Neural crest cell (in vitro differentiated cells): ENCODE measurements at regions not wholly inside any gene's neighbourhood (a gene's known extent, or its start where the extent isn't known, plus 50 kb on each side); places are given as distances from the start of the nearest gene placed in this dataset.
"Not testable (repeated sequence)": the region's sequence is repeated elsewhere in the genome, so short reads cannot be mapped to it uniquely, and the experiment has no call there.

ENCODE experiments used
- DNase-seq: peaks from one replicate; pipeline ENCODE4 v3.0.0; 2021; ENCODE audit warnings: low read depth, mixed read lengths, low spot score
- H3K27ac Mint-ChIP-seq: one replicate; pipeline ENCODE4 v1.8.0; 2021; ENCODE audit warnings: mild to moderate bottlenecking, mixed read lengths; ENCODE audit not compliant: unreplicated experiment
- H3K27me3 Mint-ChIP-seq: 2 replicates; pipeline ENCODE4 v1.8.0; 2021; ENCODE audit warnings: low read depth, mild to moderate bottlenecking, mixed read lengths
- H3K36me3 Mint-ChIP-seq: 2 replicates; pipeline ENCODE4 v1.8.0; 2021; ENCODE audit warnings: low read depth, mild to moderate bottlenecking, mixed read lengths
- H3K4me1 Mint-ChIP-seq: 2 replicates; pipeline ENCODE4 v1.8.0; 2021; ENCODE audit warnings: mixed read lengths
- H3K4me3 Mint-ChIP-seq: one replicate; pipeline ENCODE4 v1.8.0; 2021; ENCODE audit warnings: mild to moderate bottlenecking, mixed read lengths
- H3K9me3 Mint-ChIP-seq: 2 replicates; pipeline ENCODE4 v1.8.0; 2021; ENCODE audit warnings: mixed read lengths
- TF ChIP-seq, protein P1 (sequence below): fragments of 200-600 bp; sonication (generic); conservative IDR thresholded peaks from 2 replicates; pipeline ENCODE4 v1.5.0; 2021; ENCODE audit warnings: antibody characterized with exemption, mild to moderate bottlenecking

DNA sequence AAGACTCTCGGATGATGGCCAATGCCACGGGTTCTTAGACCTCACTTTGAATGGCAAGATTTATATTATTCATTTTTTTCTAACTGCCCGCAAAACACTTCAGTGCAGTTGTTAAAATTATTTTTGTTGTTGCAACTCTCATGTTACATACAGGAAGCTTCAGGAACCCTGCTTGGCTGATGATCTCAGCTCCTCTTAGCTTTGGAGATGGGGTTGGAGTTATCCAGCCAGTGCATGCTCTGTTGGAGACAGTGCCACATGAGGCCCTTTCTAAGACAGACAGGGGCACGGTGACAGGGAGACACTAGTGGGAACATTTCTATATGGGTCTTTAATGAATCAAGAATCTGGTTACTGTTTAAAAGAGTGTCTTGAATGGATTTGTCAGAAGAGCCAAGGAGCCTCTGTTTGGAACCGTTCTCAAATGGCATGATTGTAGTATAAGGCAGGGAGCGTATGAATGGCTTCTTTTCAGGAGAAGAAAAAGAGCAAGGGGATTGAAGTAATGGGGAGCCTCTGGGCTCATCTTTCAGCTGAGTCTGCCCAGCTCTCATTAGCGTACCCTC is 61.9 kb upstream of the ENPP6 start:
- Mint-ChIP-seq H3K9me3 (peaks cover 9% of the 10 kb centered on the region), H3K27me3 (no peaks in the 10 kb centered on the region), H3K4me3 (no peak overlapping the region), H3K36me3 (peaks cover 10% of the 10 kb centered on the region), H3K27ac (no peak overlapping the region), H3K4me1 (peaks cover 25% of the 10 kb centered on the region)
- TF ChIP-seq, protein P1, sequence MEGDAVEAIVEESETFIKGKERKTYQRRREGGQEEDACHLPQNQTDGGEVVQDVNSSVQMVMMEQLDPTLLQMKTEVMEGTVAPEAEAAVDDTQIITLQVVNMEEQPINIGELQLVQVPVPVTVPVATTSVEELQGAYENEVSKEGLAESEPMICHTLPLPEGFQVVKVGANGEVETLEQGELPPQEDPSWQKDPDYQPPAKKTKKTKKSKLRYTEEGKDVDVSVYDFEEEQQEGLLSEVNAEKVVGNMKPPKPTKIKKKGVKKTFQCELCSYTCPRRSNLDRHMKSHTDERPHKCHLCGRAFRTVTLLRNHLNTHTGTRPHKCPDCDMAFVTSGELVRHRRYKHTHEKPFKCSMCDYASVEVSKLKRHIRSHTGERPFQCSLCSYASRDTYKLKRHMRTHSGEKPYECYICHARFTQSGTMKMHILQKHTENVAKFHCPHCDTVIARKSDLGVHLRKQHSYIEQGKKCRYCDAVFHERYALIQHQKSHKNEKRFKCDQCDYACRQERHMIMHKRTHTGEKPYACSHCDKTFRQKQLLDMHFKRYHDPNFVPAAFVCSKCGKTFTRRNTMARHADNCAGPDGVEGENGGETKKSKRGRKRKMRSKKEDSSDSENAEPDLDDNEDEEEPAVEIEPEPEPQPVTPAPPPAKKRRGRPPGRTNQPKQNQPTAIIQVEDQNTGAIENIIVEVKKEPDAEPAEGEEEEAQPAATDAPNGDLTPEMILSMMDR, result no peak
- no peak for DNase-seq

DNA sequence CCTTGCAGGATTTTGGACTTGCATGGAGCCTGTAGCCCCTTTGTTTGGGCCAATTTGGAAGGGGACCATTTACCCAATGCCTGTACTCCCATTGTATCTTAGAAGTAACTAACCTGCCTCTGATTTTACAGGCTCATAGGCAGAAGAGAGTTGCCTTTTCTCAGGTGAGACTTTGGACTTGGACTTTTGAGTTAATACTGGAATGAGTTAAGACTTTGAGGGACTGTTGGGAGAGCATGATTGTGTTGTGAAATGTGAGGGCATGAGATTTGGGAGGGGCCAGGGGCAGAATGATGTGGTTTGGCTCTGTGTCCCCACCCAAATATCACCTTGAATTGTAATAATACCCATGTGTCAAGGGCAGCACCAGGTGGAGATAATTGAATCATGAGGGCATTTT is 60.1 kb upstream of the ENPP6 start:
- not testable (repeated sequence) for DNase-seq, H3K36me3 Mint-ChIP-seq, H3K27ac Mint-ChIP-seq, H3K9me3 Mint-ChIP-seq, H3K4me3 Mint-ChIP-seq, H3K27me3 Mint-ChIP-seq
- peaks cover 16% of the 10 kb centered on the region for H3K4me1 Mint-ChIP-seq

DNA sequence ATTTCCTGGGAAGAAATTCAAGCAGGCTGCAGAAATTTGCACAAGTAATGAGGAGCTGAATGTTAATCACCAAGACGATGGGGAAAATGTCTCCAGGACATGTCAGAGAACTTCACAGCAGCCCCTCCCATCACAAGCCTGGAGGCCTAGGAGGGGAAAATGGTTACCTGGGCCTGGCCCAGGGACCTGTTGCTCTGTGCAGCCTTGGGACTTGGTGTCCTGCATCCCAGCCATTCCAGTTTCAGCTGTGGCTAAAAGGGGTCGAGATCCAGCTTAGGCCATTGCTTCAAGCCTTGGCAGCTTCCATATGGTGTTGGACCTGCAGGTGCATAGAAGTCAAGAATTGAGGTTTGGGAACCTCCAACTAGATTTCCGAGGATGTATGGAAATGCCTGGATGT is 59.3 kb upstream of the ENPP6 start:
- peaks cover 14% of the 10 kb centered on the region for H3K4me1 Mint-ChIP-seq
- not testable (repeated sequence) for H3K27me3 Mint-ChIP-seq, H3K36me3 Mint-ChIP-seq, DNase-seq, H3K27ac Mint-ChIP-seq, H3K9me3 Mint-ChIP-seq, H3K4me3 Mint-ChIP-seq

DNA sequence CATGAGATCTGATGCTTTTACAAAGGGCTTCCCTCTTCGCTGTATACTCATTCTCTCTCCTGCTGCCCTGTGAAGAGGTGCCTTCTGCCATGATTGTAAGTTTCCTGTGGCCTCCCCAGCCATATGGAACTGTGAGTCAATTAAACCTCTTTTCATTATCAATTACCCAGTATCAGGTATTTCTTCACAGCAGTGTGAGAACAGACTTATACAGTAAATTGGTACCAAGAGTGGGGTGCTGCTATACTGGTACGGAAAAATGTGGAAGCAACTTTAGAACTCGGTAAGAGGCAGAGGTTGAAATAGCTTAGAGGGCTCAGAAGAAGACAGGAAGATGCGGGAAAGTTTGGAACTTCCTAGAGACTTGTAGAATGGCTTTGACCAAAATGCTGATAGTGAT is 58.7 kb upstream of the ENPP6 start:
- H3K4me3 Mint-ChIP-seq, H3K9me3 Mint-ChIP-seq, DNase-seq, H3K27me3 Mint-ChIP-seq, H3K4me1 Mint-ChIP-seq, H3K36me3 Mint-ChIP-seq, H3K27ac Mint-ChIP-seq: not testable (repeated sequence)

DNA sequence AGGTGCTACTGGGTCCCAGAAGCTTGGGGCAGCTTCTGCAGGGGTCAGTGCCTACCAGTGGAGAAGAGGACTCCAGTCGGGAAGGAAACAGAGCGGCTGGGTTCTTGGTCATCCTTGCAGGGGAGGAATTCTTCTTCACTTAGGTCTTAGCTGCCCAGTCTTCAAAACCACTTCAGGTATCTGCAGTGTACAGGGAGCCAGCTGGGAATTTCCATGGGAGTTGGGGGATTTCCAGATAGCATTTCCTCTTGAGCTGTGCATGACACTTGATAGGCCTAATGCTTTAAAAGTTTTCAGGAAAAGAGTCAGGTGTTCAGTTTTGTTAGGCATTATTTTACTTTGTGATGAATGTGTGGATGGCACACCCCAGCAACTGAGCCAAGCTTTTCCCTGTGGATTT is 58.1 kb upstream of the ENPP6 start:
- H3K27me3 Mint-ChIP-seq, result no peaks in the 10 kb centered on the region
- DNase-seq, result no peak
- TF ChIP-seq, protein P1, result no peak
- H3K4me3 Mint-ChIP-seq, result no peak overlapping the region
- H3K27ac Mint-ChIP-seq, result no peak overlapping the region
- H3K4me1 Mint-ChIP-seq, result peaks cover 7% of the 10 kb centered on the region
- H3K36me3 Mint-ChIP-seq, result peaks cover 10% of the 10 kb centered on the region
- H3K9me3 Mint-ChIP-seq, result peaks cover 9% of the 10 kb centered on the region

DNA sequence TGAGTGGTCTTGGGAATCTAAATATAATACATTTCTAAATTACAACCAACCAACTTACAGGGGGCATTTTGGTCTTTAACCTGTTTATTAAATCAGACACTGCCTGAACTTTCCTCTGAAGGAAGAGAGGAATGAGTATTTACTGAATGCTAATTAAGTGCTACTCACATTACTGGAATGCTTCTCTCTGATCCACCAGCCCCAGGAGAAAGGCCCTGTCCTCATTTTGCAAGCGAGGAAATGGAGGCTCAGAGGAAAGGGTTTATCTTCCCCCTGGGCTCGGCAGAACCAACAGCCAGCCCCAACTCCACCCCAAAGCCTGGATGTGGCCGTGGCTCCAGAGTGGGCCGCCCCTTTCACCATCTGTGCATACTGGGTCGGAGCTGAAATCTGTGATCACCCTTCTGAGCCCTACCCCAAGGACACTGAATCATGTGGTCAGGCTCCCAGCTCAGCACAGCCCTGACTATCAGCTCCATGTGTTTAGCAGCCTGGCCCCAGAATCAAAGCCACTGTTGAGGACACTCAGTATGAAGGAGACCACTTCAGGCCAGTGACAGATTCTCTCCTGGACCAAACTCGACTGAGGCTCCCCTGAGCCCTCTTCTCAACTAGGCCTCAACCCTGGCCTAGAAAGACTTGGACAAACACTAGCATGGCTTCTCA is 56.7 kb upstream of the ENPP6 start:
- DNase-seq, result no peak
- Mint-ChIP-seq H3K9me3 (peaks cover 9% of the 10 kb centered on the region), H3K27me3 (no peaks in the 10 kb centered on the region), H3K4me3 (no peak overlapping the region), H3K4me1 (peaks cover under 1% of the 10 kb centered on the region), H3K36me3 (peaks cover 10% of the 10 kb centered on the region), H3K27ac (no peak overlapping the region)
- TF ChIP-seq, protein P1, result no peak
